ENCODE measurements at regions not wholly inside any gene's neighbourhood (a gene's known extent, or its start where the extent isn't known, plus 50 kb on each side); places are given as distances from the start of the nearest gene placed in this dataset.

DNA sequence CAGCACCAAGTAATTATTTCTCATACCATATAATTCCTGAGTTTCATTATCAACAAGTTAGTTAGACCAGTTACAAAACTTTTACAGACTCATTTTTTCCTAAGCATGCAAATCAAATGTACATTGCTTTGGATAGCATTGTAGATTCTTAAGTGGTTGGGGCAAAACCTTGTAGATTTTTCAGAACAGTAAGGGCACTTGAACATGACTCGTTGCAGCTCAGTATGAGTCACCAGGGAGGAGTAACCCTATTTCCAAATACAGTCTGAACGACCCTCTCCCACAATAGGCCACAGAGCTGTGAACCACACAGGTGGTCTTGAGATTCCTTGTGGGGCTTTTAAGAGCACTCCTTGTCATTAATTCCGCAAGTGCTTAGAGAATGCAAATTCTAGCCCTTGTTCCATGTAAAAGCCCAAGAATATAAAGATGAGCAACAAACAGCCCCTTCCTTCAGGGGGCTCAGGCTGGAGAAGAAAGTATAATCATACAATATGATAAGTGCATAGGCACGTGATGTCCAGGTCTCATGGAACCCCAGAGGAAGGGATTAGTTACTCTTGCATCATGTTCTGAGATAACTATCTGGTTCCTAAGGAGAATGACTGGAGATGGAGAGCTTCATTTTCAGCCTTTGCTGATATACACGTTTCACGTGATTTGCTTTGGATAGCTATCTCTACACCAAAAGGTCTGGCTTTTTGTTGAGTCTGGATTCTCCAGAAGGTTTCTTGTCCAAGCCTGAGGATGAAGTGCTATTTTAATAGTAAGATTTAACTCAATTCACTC lies 295.7 kb downstream of the KCNN2 start:
- TF ChIP-seq EP300 (IDR thresholded peaks at IDR 0.05) (no peak), POLR2A (IDR thresholded peaks at IDR 0.05; ENCODE audit: low read depth) (no peak)

Data from esophagus muscularis mucosa (tissue), 2 donors.